ENCODE measurements at regions not wholly inside any gene's neighbourhood (a gene's known extent, or its start where the extent isn't known, plus 50 kb on each side); places are given as distances from the start of the nearest gene placed in this dataset.

- TF ChIP-seq POLR2A (IDR thresholded peaks at IDR 0.05) (no peak), CTCF (IDR thresholded peaks at IDR 0.05) (no peak)
Observed at GRCh38 chr2:157984866-157985265, 108.7 kb upstream of the ACVR1 start.

All from lower leg skin (tissue), 3 donors.